SK-N-SH treated with all-trans-retinoic acid at 6 μM for 48 hours (cell line): ENCODE measurements at regions not wholly inside any gene's neighbourhood (a gene's known extent, or its start where the extent isn't known, plus 50 kb on each side); places are given as distances from the start of the nearest gene placed in this dataset.

Experiments used
- ATAC-seq: fragments of 200-7000 bp; cut with Tn5 transposase; 3 replicates; pipeline ENCODE4 v1.9.1; 2020; ENCODE audit warnings: mild to moderate bottlenecking, moderate library complexity
- ARNTL ChIP-seq: fragments of 450-650 bp; formaldehyde crosslinking; IDR thresholded peaks from 2 replicates; pipeline ENCODE4 v1.5.0; 2020; ENCODE audit warnings: low read depth, mild to moderate bottlenecking, moderate library complexity, borderline replicate concordance
- BACH2 ChIP-seq: fragments of 250-450 bp; sonication (Bioruptor Pico); IDR thresholded peaks from 2 replicates; pipeline ENCODE4 v1.9.0; 2021; ENCODE audit warnings: mild to moderate bottlenecking, borderline replicate concordance
- CSDC2 ChIP-seq: fragments of 250-450 bp; sonication (Bioruptor Pico); IDR thresholded peaks from 2 replicates; pipeline ENCODE4 v1.5.0; 2020; ENCODE audit warnings: mild to moderate bottlenecking, moderate library complexity
- CSRNP3 ChIP-seq: fragments of 250-450 bp; sonication (Bioruptor Pico); IDR thresholded peaks from 2 replicates; pipeline ENCODE4 v1.5.1; 2021; ENCODE audit warnings: mild to moderate bottlenecking, moderate library complexity
- ESRRG ChIP-seq: fragments of 250-450 bp; sonication (Bioruptor Pico); IDR thresholded peaks from 2 replicates; pipeline ENCODE4 v1.6.1; 2021; ENCODE audit warnings: mild to moderate bottlenecking
- GLIS3 ChIP-seq: fragments of 250-450 bp; sonication (Bioruptor Pico); IDR thresholded peaks from 2 replicates; pipeline ENCODE4 v1.5.0; 2020; ENCODE audit warnings: mild to moderate bottlenecking, moderate library complexity
- ISL1 ChIP-seq: fragments of 250-450 bp; sonication (Bioruptor Pico); IDR thresholded peaks from 2 replicates; pipeline ENCODE4 v2.1.2; 2022; ENCODE audit warnings: mild to moderate bottlenecking, moderate library complexity
- OSR1 ChIP-seq: fragments of 250-450 bp; sonication (Bioruptor Pico); IDR thresholded peaks from 2 replicates; pipeline ENCODE4 v1.8.0; 2022; ENCODE audit warnings: moderate library complexity, mild to moderate bottlenecking, inconsistent platforms
- PATZ1 ChIP-seq: fragments of 250-450 bp; sonication (Bioruptor Pico); IDR thresholded peaks from 2 replicates; pipeline ENCODE4 v1.8.0; 2020; ENCODE audit warnings: mild to moderate bottlenecking, moderate library complexity, borderline replicate concordance
- POU6F1 ChIP-seq: fragments of 250-450 bp; sonication (Bioruptor Pico); IDR thresholded peaks from 2 replicates; pipeline ENCODE4 v1.8.0; 2021; ENCODE audit warnings: low read depth, mild to moderate bottlenecking, moderate library complexity, borderline replicate concordance
- PPARA ChIP-seq: fragments of 250-450 bp; sonication (Bioruptor Pico); IDR thresholded peaks from 2 replicates; pipeline ENCODE4 v1.5.0; 2020; ENCODE audit warnings: mild to moderate bottlenecking, borderline replicate concordance
- RARB ChIP-seq: fragments of 250-450 bp; sonication (Bioruptor Pico); IDR thresholded peaks from 2 replicates; pipeline ENCODE4 v1.8.0; 2021; ENCODE audit warnings: mild to moderate bottlenecking, moderate library complexity
- SNAI2 ChIP-seq: fragments of 250-450 bp; sonication (Bioruptor Pico); IDR thresholded peaks from 2 replicates; pipeline ENCODE4 v1.5.0; 2020; ENCODE audit warnings: mild to moderate bottlenecking, moderate library complexity
- TCF4 ChIP-seq: fragments of 250-450 bp; sonication (Bioruptor Pico); IDR thresholded peaks from 2 replicates; pipeline ENCODE4 v1.8.0; 2021; ENCODE audit warnings: mild to moderate bottlenecking, moderate library complexity, borderline replicate concordance
- TOX ChIP-seq: fragments of 250-450 bp; sonication (Bioruptor Pico); IDR thresholded peaks from 2 replicates; pipeline ENCODE4 v1.8.0; 2021; ENCODE audit warnings: mild to moderate bottlenecking, moderate library complexity, borderline replicate concordance
- TSHZ2 ChIP-seq: fragments of 250-450 bp; sonication (Bioruptor Pico); IDR thresholded peaks from 2 replicates; pipeline ENCODE4 v1.5.0; 2020; ENCODE audit warnings: mild to moderate bottlenecking, moderate library complexity
- ZC3H10 ChIP-seq: fragments of 250-450 bp; sonication (Bioruptor Pico); IDR thresholded peaks from 2 replicates; pipeline ENCODE4 v1.5.1; 2021; ENCODE audit warnings: mild to moderate bottlenecking, moderate library complexity
- ZFP3 ChIP-seq: fragments of 250-450 bp; sonication (Bioruptor Pico); IDR thresholded peaks from 2 replicates; pipeline ENCODE4 v1.5.0; 2020; ENCODE audit warnings: mild to moderate bottlenecking, moderate library complexity
- ZFP30 ChIP-seq: fragments of 450-650 bp; formaldehyde crosslinking; IDR thresholded peaks from 2 replicates; pipeline ENCODE4 v1.5.0; 2022; ENCODE audit warnings: mild to moderate bottlenecking, moderate library complexity
- ZNF565 ChIP-seq: fragments of 450-650 bp; formaldehyde crosslinking; conservative IDR thresholded peaks from 2 replicates; pipeline ENCODE4 v1.5.0; 2020; ENCODE audit warnings: low read depth, mild to moderate bottlenecking, moderate library complexity
- ZNF70 ChIP-seq: fragments of 450-650 bp; formaldehyde crosslinking; IDR thresholded peaks from 2 replicates; pipeline ENCODE4 v1.5.0; 2020; ENCODE audit warnings: mild to moderate bottlenecking, moderate library complexity
- ZNF8 ChIP-seq: fragments of 450-650 bp; formaldehyde crosslinking; IDR thresholded peaks from 2 replicates; pipeline ENCODE4 v1.5.0; 2020; ENCODE audit warnings: mild to moderate bottlenecking, moderate library complexity

GRCh38 chr4:106806158-106806797 is 229.8 kb downstream of the DKK2 start:
- TF ChIP-seq POU6F1 (CRISPR knock-in tag) (no peak), PATZ1 (no peak), OSR1 (CRISPR knock-in tag) (no peak), ZFP30 (CRISPR knock-in tag) (no peak), BACH2 (no peak), CSRNP3 (CRISPR knock-in tag) (no peak), CSDC2 (CRISPR knock-in tag) (no peak), GLIS3 (no peak), ZNF565 (CRISPR knock-in tag) (no peak), ZC3H10 (no peak)
- TF ChIP-seq, all 23 proteins: peak for 0

GRCh38 chr4:106803083-106803482 is 233.0 kb downstream of the DKK2 start:
- TF ChIP-seq PPARA (CRISPR knock-in tag) = no peak
- TF ChIP-seq ESRRG = no peak
- TF ChIP-seq ZNF565 (CRISPR knock-in tag) = no peak
- TF ChIP-seq ZC3H10 = no peak
- TF ChIP-seq ISL1 (CRISPR knock-in tag) = no peak
- TF ChIP-seq OSR1 (CRISPR knock-in tag) = no peak
- ATAC-seq = peak; percentile 83

More at GRCh38 chr4:106806158-106806797, 229.8 kb downstream of the DKK2 start:
- ATAC-seq = no peak

GRCh38 chr4:106801386-106801785 is 234.7 kb downstream of the DKK2 start:
- TF ChIP-seq TOX (CRISPR knock-in tag) (no peak), ZFP30 (CRISPR knock-in tag) (no peak), SNAI2 (no peak), ZC3H10 (no peak), ARNTL (CRISPR knock-in tag) (no peak), GLIS3 (no peak), CSDC2 (CRISPR knock-in tag) (no peak)
- TF ChIP-seq, all 23 proteins: peak for 0
- no peak for ATAC-seq

GRCh38 chr4:106796876-106797275 is 239.2 kb downstream of the DKK2 start:
- TF ChIP-seq TCF4 (CRISPR knock-in tag) (no peak), GLIS3 (no peak), TSHZ2 (no peak), ZFP3 (CRISPR knock-in tag) (no peak), POU6F1 (CRISPR knock-in tag) (no peak), RARB (CRISPR knock-in tag) (no peak), ZNF70 (CRISPR knock-in tag) (no peak), ZNF8 (CRISPR knock-in tag) (no peak), BACH2 (no peak), ZC3H10 (no peak), PPARA (CRISPR knock-in tag) (no peak), ISL1 (CRISPR knock-in tag) (no peak), CSDC2 (CRISPR knock-in tag) (no peak)
- no peak for ATAC-seq
